ENCODE measurements at regions not wholly inside any gene's neighbourhood (a gene's known extent, or its start where the extent isn't known, plus 50 kb on each side); places are given as distances from the start of the nearest gene placed in this dataset.

DNA sequence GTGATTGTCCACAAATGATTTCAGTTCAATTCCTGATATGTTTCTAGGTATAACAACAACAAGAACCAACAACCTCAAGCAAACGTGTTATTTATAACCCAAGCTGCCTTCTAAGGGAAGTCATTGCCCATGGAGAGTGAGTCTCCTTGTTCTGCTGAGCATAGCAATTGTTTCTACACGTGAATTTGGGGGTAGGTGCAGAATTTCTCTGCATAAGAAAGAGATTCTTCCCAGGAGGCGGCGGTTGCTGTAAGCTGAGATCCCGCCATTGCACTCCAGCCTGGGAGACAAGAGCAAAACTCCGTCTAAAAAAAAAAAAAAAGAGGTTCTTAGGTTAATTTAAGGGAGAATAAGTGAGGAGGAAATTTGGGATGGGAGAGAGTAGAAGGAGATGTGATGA, 226.5 kb upstream of the PELI2 start:
- Histone ChIP-seq H2AFZ (ENCODE audit: low read depth, low read length) (no peak overlapping the region), H3K36me3 (ENCODE audit: control insufficient read depth in 2 of 2, extremely low read depth in 1 of 2, insufficient read depth in 2 of 2, low read length in 2 of 2) (no peaks in the 10 kb centered on the region), H3K4me2 (ENCODE audit: insufficient read depth, low read length) (no peak overlapping the region), H3K4me1 (ENCODE audit: control insufficient read depth, extremely low read depth, insufficient read depth, low read length) (no peaks in the 10 kb centered on the region), H3K9me1 (replicated peaks; ENCODE audit: control insufficient read depth, extremely low read depth, insufficient read depth, low read length) (no peaks in the 10 kb centered on the region), H3K79me2 (ENCODE audit: control insufficient read depth, insufficient read depth, low read length) (no peaks in the 10 kb centered on the region), H4K20me1 (replicated peaks; ENCODE audit: control insufficient read depth, extremely low read depth, insufficient read depth, low read length) (no peaks in the 10 kb centered on the region), H3K4me3 (replicated peaks in 1 of 3; ENCODE audit: insufficient read depth in 1 of 3, low read depth in 1 of 3, low read length in 3 of 3) (no peak overlapping the region), H3K9ac (replicated peaks; ENCODE audit: extremely low read depth, insufficient read depth, low read length) (no peak overlapping the region), H3K9me3 (replicated peaks; ENCODE audit: control insufficient read depth, insufficient read depth, low read length) (no peaks in the 10 kb centered on the region), H3K27me3 (ENCODE audit: control insufficient read depth in 2 of 2, insufficient read depth in 2 of 2, low read length in 2 of 2) (peaks cover 5 to 7% of the 10 kb centered on the region in 2 experiments), H3K27ac (ENCODE audit: insufficient read depth, low read depth, low read length) (no peak overlapping the region)
- dilution Hi-C loops (cut with MboI; ENCODE audit: extremely low pct_ligation_motif_present, low sequenced_read_pairs): no loop called here
- ChIA-PET POLR2A (no interaction called here), CTCF (no interaction called here)
- no peak for DNase-seq (ENCODE audit: low read depth, low spot score)
- TF ChIP-seq POLR2AphosphoS5 (IDR thresholded peaks at IDR 0.05; ENCODE audit: insufficient read depth, low read depth, low read length): no peak
- no peak for TF ChIP-seq GATA2 (IDR thresholded peaks at IDR 0.05; ENCODE audit: insufficient read depth, insufficient read length, low read depth, low read length)
- TF ChIP-seq CTCF (IDR thresholded peaks at IDR 0.05; ENCODE audit: extremely low read depth in 1 of 2, insufficient read depth in 1 of 2, low read depth in 1 of 2, low read length in 2 of 2): no peak
- TF ChIP-seq MYC (IDR thresholded peaks at IDR 0.05; ENCODE audit: low read depth, low read length): no peak
- TF ChIP-seq MAX (IDR thresholded peaks at IDR 0.05; ENCODE audit: insufficient read depth, insufficient read length): no peak
- no peak for TF ChIP-seq JUN (IDR thresholded peaks at IDR 0.05; ENCODE audit: borderline replicate concordance, insufficient read depth, insufficient read length, low read depth)
- no peak for TF ChIP-seq FOS (IDR thresholded peaks at IDR 0.05; ENCODE audit: borderline replicate concordance, insufficient read depth, low read length)
- TF ChIP-seq EZH2 (IDR thresholded peaks at IDR 0.05; ENCODE audit: borderline replicate concordance, low read depth, low read length, severe bottlenecking): no peak
- TF ChIP-seq POLR2A (IDR thresholded peaks at IDR 0.05; ENCODE audit: low read depth, low read length): no peak
- intact Hi-C loops (cut with micrococcal nuclease): no loop called here
- no TSS peak for BruUV-seq (replicated peaks)
- FAIRE-seq: no peak
